SK-N-SH (cell line): ENCODE measurements at regions not wholly inside any gene's neighbourhood (a gene's known extent, or its start where the extent isn't known, plus 50 kb on each side); places are given as distances from the start of the nearest gene placed in this dataset.
A peak's percentile ranks its signal among the peaks of the same experiment; 100 is the strongest.

Experiments used
- CTCF ChIA-PET: fragments of 300-600, 350-600 bp; formaldehyde crosslinking; extraction: SDS; loops from one replicate; lab custom pipeline; 2021; lab: Yijun Ruan, JAX
- POLR2A ChIA-PET: fragments of 350-600 bp; sonication (Branson Sonifier 250); formaldehyde crosslinking; extraction: SDS; loops from one replicate; lab custom pipeline; 2020; ENCODE audit warnings: antibody characterized with exemption, inconsistent platforms; lab: Yijun Ruan, JAX
- DNase-seq: peaks from one replicate; pipeline ENCODE4 v3.0.0; 2012
- H2AFZ ChIP-seq: fragments of 200-600 bp; sonication (generic); 2 replicates; pipeline ENCODE4 v1.8.1; 2016; ENCODE audit warnings: antibody characterized with exemption, mild to moderate bottlenecking, low read depth
- H3F3A ChIP-seq: fragments of 200-600 bp; sonication (generic); replicated peaks from 2 replicates; pipeline ENCODE3; 2016; ENCODE audit warnings: antibody characterized with exemption, mild to moderate bottlenecking; ENCODE audit not compliant: insufficient read depth
- H3K27ac ChIP-seq, 2 experiments: fragments of 200-500 bp in 1 of 2; fragments of 200-600 bp in 1 of 2; sonication (Bioruptor generic) in 1 of 2; sonication (generic), shearing (Covaris generic) in 1 of 2; 2 replicates each; pipeline versions ENCODE4 v1.5.1 to v1.6.1; 2014 to 2016; ENCODE audit warnings: low read depth in 2 of 2, inconsistent platforms in 1 of 2, low read length in 1 of 2, mild to moderate bottlenecking in 1 of 2, mixed read lengths in 1 of 2
- H3K27me3 ChIP-seq: fragments of 200-600 bp; sonication (generic), shearing (Covaris generic); 2 replicates; pipeline ENCODE4 v1.6.1; 2016; ENCODE audit warnings: mixed run types; ENCODE audit not compliant: insufficient read depth
- H3K36me3 ChIP-seq, 2 experiments: fragments of 200-500 bp in 1 of 2; fragments of 200-600 bp in 1 of 2; sonication (Bioruptor generic) in 1 of 2; sonication (generic) in 1 of 2; replicated peaks in 1 of 2; 2 replicates each; pipeline versions ENCODE3 to v1.5.1; 2014 to 2016; ENCODE audit warnings: low read length in 1 of 2, mild to moderate bottlenecking in 1 of 2; ENCODE audit not compliant: insufficient read depth in 2 of 2, control insufficient read depth in 1 of 2
- H3K4me1 ChIP-seq, 2 experiments: fragments of 200-500 bp in 1 of 2; fragments of 200-600 bp in 1 of 2; sonication (Bioruptor generic) in 1 of 2; sonication (generic), shearing (Covaris generic) in 1 of 2; 2 replicates each; pipeline versions ENCODE4 v1.5.1 to v1.6.1; 2014 to 2016; ENCODE audit warnings: low read depth in 1 of 2, low read length in 1 of 2, mixed run types in 1 of 2; ENCODE audit not compliant: insufficient read depth in 2 of 2, control insufficient read depth in 1 of 2
- H3K4me2 ChIP-seq: fragments of 200-600 bp; sonication (generic), shearing (Covaris generic); 2 replicates; pipeline ENCODE4 v1.6.1; 2017; ENCODE audit warnings: mixed run types
- H3K4me3 ChIP-seq, 2 experiments: fragments of 200-500 bp in 1 of 2; fragments of 200-600 bp in 1 of 2; sonication (Bioruptor generic) in 1 of 2; sonication (generic), shearing (Covaris generic) in 1 of 2; 2 replicates each; pipeline versions ENCODE4 v1.5.1 to v1.8.1; 2014 to 2016; ENCODE audit warnings: low read depth in 2 of 2, inconsistent platforms in 1 of 2, low read length in 1 of 2, mild to moderate bottlenecking in 1 of 2, mixed read lengths in 1 of 2, moderate library complexity in 1 of 2
- H3K79me2 ChIP-seq: fragments of 200-600 bp; sonication (generic); 2 replicates; pipeline ENCODE4 v1.8.1; 2017; ENCODE audit warnings: mild to moderate bottlenecking; ENCODE audit not compliant: insufficient read depth
- H3K9ac ChIP-seq: fragments of 200-600 bp; sonication (generic); 2 replicates; pipeline ENCODE4 v1.6.1; 2017; ENCODE audit warnings: mixed run types
- H3K9me2 ChIP-seq: fragments of 200-600 bp; sonication (generic); 2 replicates; pipeline ENCODE4 v1.6.1; 2017; ENCODE audit warnings: mixed run types
- H3K9me3 ChIP-seq: fragments of 200-600 bp; sonication (generic); 2 replicates; pipeline ENCODE4 v1.6.1; 2017; ENCODE audit warnings: mixed run types, mild to moderate bottlenecking, moderate library complexity
- H4K20me1 ChIP-seq: fragments of 200-600 bp; sonication (generic); 2 replicates; pipeline ENCODE4 v1.6.1; 2017; ENCODE audit warnings: mild to moderate bottlenecking, mixed run types; ENCODE audit not compliant: insufficient read depth
- CTCF ChIP-seq: fragments of 200-600 bp; sonication (generic); IDR thresholded peaks from 2 replicates; pipeline ENCODE4 v1.6.1; 2017; ENCODE audit warnings: antibody characterized with exemption, mild to moderate bottlenecking, moderate library complexity
- ELF1 ChIP-seq: IDR thresholded peaks from 2 replicates; pipeline ENCODE4 v1.4.0; 2012
- FOXJ3 ChIP-seq: sonication (generic); formaldehyde crosslinking; IDR thresholded peaks from 2 replicates; pipeline ENCODE4 v1.5.1; 2020; ENCODE audit warnings: mild to moderate bottlenecking, missing genetic modification reagents
- FOXM1 ChIP-seq: IDR thresholded peaks from 2 replicates; pipeline ENCODE4 v1.4.0; 2012; ENCODE audit warnings: low read depth, mild to moderate bottlenecking
- GATA2 ChIP-seq: sonication (generic); formaldehyde crosslinking; IDR thresholded peaks from 2 replicates; pipeline ENCODE4 v1.5.0; 2020; ENCODE audit warnings: mild to moderate bottlenecking, missing genetic modification reagents
- MXI1 ChIP-seq: IDR thresholded peaks from 2 replicates; pipeline ENCODE4 v1.6.1; 2012; ENCODE audit warnings: mild to moderate bottlenecking, low read depth, low read length, improper control_type of control experiment
- NFIC ChIP-seq: IDR thresholded peaks from 2 replicates; pipeline ENCODE4 v1.4.0; 2012; ENCODE audit warnings: borderline replicate concordance
- NRF1 ChIP-seq: IDR thresholded peaks from 2 replicates; pipeline ENCODE4 v1.6.1; 2012; ENCODE audit warnings: low read depth, mild to moderate bottlenecking, low read length
- RAD21 ChIP-seq: IDR thresholded peaks from 2 replicates; pipeline ENCODE4 v1.6.1; 2012; ENCODE audit warnings: mild to moderate bottlenecking, low read length
- RCOR1 ChIP-seq: fragments of 150-350 bp; IDR thresholded peaks from 2 replicates; pipeline ENCODE4 v1.6.1; 2017; ENCODE audit warnings: antibody characterized with exemption, low read length
- REST ChIP-seq: IDR thresholded peaks from 2 replicates; pipeline ENCODE4 v1.6.1; 2012; ENCODE audit warnings: mild to moderate bottlenecking, low read depth, low read length, moderate library complexity
- RFX5 ChIP-seq: IDR thresholded peaks from 2 replicates; pipeline ENCODE4 v1.6.1; 2012; ENCODE audit warnings: mild to moderate bottlenecking, improper control_type of control experiment, low read length
- SMC3 ChIP-seq: IDR thresholded peaks from 2 replicates; pipeline ENCODE4 v1.6.1; 2012; ENCODE audit warnings: low read depth, low read length, improper control_type of control experiment
- TAF1 ChIP-seq: IDR thresholded peaks from 2 replicates; pipeline ENCODE4 v1.6.1; 2012; ENCODE audit warnings: low read depth, mild to moderate bottlenecking, low read length, moderate library complexity, borderline replicate concordance
- TCF12 ChIP-seq: IDR thresholded peaks from 2 replicates; pipeline ENCODE4 v1.4.0; 2012
- TEAD4 ChIP-seq: IDR thresholded peaks from 2 replicates; pipeline ENCODE4 v1.4.0; 2012; ENCODE audit warnings: mild to moderate bottlenecking, borderline replicate concordance; ENCODE audit not compliant: insufficient read depth
- USF1 ChIP-seq: IDR thresholded peaks from 2 replicates; pipeline ENCODE4 v1.4.0; 2012; ENCODE audit warnings: low read depth, borderline replicate concordance
- USF2 ChIP-seq: fragments of 150-350 bp; IDR thresholded peaks from 2 replicates; pipeline ENCODE4 v1.6.1; 2017; ENCODE audit warnings: antibody characterized with exemption, low read length, low read depth, borderline replicate concordance
- YY1 ChIP-seq: IDR thresholded peaks from 2 replicates; pipeline ENCODE4 v1.4.0; 2012; ENCODE audit warnings: low read depth, mild to moderate bottlenecking
- WGBS: methylation state at CpG from one replicate; pipeline ENCODE4 v1.1.6; 2017; ENCODE audit warnings: low lambda C conversion rate; 5-methylcytosine and 5-hydroxymethylcytosine counted together
- TF ChIP-seq, protein P1 (sequence below): IDR thresholded peaks from 2 replicates; pipeline ENCODE4 v1.4.0; 2012; ENCODE audit warnings: low read depth
- TF ChIP-seq, protein P2 (sequence below): fragments of 150-350 bp; IDR thresholded peaks from 2 replicates; pipeline ENCODE4 v1.6.1; 2016; ENCODE audit warnings: mild to moderate bottlenecking, low read depth, low read length
- TF ChIP-seq, protein P3 (sequence below): IDR thresholded peaks from 2 replicates; pipeline ENCODE4; 2012

DNA sequence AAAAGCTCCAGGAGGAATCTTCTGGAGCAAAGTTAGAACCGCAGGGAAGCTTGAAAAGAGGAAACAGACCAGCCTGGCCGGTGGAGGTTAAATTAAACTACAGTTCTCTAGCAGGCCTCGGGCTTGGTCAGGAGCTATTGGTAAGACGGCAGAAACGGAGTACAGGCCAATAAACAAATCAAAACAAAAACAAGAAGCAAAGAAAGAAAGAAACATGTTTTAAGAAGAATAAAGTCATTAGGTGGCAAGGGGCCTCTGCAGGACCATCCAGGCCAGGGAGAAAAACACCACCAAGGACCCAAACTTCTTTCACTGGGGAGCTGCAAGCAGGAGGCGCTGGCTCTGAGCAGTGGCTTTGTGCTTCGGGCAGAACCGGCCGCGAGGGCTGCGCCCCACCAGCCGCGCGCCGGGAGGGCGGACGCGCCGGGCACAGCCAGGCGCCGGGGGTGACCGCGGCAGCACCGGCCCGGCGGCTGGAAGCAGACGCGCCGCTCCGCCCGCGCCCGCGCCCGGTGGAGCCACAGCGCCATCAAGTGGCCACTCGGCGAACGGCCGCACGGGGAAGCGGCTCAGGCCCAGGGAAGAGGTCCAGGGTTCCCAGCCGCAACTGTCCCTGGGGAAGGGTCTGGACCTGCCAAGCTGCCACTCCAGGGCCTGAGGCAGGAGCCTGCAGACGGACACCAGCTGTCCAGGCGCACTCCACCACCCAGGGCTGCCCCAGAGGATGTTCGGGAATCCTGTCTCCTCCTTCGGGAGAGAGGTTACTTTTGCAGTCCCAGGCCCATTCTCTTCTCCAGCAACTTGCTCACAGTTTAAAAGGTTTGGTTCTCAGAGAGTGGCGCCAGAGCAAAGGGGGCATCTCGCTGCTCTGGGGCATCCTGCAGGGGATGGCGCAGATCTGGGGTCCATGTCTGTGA lies 419.4 kb downstream of the SOX9 start:
- 15% methylated on average over 36 of the region's 50 CpGs for WGBS
- peaks cover 9 to 14% of the 10 kb centered on the region in 2 experiments for H3K4me1 ChIP-seq
- no peaks in the 10 kb centered on the region for H3K36me3 ChIP-seq
- no peak overlapping the region for H3K4me3 ChIP-seq
- H3K79me2 ChIP-seq, result peaks cover 10% of the 10 kb centered on the region
- peaks cover 6% of the 10 kb centered on the region for H3F3A ChIP-seq
- peak overlapping the region; percentile 70 for H2AFZ ChIP-seq
- H3K9me2 ChIP-seq, result no peaks in the 10 kb centered on the region
- peak overlapping the region; percentile 49; the same call in 1 of the 2 replicates for H3K9ac ChIP-seq
- no peaks in the 10 kb centered on the region for H3K27me3 ChIP-seq
- ChIA-PET POLR2A (interaction anchor here (2.0 to 2.6 kb wide), 2 partner anchors 164 to 419 kb away, joined by 6 to 14 read pairs; partner anchors contain the start of gene SOX9), CTCF (interaction anchor here (0.6 to 4.9 kb wide), 99 partner anchors 9 to 1911 kb away, joined by 3 to 69 read pairs (median 4); partner anchors contain the start of gene SOX9)
- H3K9me3 ChIP-seq, result no peaks in the 10 kb centered on the region
- no peaks in the 10 kb centered on the region for H4K20me1 ChIP-seq
- DNase-seq, result peak; percentile 99
- H3K27ac ChIP-seq, result peak overlapping the region; percentile 31 to 54
- H3K4me2 ChIP-seq, result peak overlapping the region; percentile 67
- TF ChIP-seq, protein P1, sequence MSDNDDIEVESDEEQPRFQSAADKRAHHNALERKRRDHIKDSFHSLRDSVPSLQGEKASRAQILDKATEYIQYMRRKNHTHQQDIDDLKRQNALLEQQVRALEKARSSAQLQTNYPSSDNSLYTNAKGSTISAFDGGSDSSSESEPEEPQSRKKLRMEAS, result no peak; the same call in 1 of the 2 replicates
- TF ChIP-seq, protein P2, sequence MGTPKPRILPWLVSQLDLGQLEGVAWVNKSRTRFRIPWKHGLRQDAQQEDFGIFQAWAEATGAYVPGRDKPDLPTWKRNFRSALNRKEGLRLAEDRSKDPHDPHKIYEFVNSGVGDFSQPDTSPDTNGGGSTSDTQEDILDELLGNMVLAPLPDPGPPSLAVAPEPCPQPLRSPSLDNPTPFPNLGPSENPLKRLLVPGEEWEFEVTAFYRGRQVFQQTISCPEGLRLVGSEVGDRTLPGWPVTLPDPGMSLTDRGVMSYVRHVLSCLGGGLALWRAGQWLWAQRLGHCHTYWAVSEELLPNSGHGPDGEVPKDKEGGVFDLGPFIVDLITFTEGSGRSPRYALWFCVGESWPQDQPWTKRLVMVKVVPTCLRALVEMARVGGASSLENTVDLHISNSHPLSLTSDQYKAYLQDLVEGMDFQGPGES, result no peak
- TF ChIP-seq MXI1 (no peak), USF1 (no peak), USF2 (no peak), NFIC (no peak), ELF1 (no peak), FOXJ3 (CRISPR knock-in tag) (no peak), RCOR1 (0 out of 2 replicates have a peak, but pooled peaks have one; percentile 47), GATA2 (CRISPR knock-in tag) (no peak), TCF12 (0 out of 2 replicates have a peak, but pooled peaks have one; percentile 32), YY1 (no peak), TAF1 (peak; percentile 37; the same call in 1 of the 2 replicates), CTCF (peak; percentile 82), RFX5 (no peak; the same call in 1 of the 2 replicates), RAD21 (peak; percentile 93), FOXM1 (no peak), TEAD4 (no peak), REST (0 out of 2 replicates have a peak, but pooled peaks have one; percentile 27), SMC3 (peak; percentile 99), NRF1 (peak; percentile 46)
- TF ChIP-seq, protein P3, sequence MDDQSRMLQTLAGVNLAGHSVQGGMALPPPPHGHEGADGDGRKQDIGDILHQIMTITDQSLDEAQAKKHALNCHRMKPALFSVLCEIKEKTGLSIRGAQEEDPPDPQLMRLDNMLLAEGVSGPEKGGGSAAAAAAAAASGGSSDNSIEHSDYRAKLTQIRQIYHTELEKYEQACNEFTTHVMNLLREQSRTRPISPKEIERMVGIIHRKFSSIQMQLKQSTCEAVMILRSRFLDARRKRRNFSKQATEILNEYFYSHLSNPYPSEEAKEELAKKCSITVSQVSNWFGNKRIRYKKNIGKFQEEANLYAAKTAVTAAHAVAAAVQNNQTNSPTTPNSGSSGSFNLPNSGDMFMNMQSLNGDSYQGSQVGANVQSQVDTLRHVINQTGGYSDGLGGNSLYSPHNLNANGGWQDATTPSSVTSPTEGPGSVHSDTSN, result no peak
